HG02981 (cell line): ENCODE measurements at regions not wholly inside any gene's neighbourhood (a gene's known extent, or its start where the extent isn't known, plus 50 kb on each side); places are given as distances from the start of the nearest gene placed in this dataset.
"Not testable (repeated sequence)": the region's sequence is repeated elsewhere in the genome, so short reads cannot be mapped to it uniquely, and the experiment has no call there.

Source experiments
- ATAC-seq: cut with Tn5 transposase; IDR thresholded peaks from one replicate; pipeline ENCODE4 v1.9.1; 2021; ENCODE audit warnings: mild to moderate bottlenecking, moderate library complexity; ENCODE audit not compliant: unreplicated experiment

GRCh38 chr15:96124436-96124835 lies 206.1 kb upstream of the NR2F2 start:
- ATAC-seq = no peak

DNA sequence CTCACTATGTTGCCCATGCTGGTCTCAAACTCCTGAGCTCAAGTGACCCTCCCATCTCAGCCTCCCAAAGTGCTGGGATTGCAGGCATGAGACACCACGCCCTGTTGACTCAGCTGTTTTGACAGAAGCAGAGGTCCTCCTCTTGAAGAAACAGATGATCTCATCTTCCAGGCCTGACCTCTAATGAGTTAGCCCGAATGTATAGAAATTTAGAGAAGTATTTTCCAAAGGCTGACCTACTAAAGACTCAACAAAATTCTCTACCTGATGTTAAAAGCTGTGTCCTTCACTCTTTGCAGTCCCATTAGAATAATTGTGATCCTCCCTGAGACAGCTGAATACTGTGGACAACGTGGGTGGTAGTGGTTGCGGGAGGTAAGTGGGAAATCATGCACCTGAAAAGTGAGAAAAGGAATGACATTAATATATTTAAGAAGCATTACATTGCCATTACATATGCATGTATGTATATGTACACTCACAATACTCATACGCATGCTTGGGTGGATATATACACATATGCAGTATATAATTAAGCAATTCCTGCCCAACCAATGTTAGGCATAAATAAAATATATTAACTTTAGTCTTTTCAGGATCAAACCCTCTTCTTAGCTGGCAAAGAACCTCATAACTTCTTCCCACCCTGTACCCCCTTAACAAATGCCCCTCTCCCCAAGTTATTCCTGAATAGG lies 204.6 kb upstream of the NR2F2 start:
- ATAC-seq = no peak

DNA sequence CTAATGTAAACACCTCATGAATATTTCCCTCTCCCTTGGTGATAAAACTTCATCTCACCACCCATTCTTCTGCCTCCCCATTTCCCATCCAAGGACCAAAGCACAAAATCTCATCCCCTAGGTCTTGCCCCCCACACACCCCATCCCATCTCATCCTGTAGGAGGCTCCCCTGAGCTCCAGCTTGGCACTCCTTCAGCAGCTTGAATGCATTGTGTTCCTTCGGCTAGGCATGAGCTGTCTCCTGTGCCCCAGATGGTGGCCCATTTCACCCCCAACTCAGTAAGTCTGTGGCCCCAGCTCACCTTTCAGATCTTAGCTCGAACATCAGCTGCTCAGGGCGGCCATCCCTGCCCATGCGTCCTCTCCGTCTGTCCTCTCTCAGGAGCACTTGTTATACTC lies 203.6 kb upstream of the NR2F2 start:
- no peak for ATAC-seq

- no peak for ATAC-seq
Measured at GRCh38 chr15:96130734-96131133, 199.8 kb upstream of the NR2F2 start.

DNA sequence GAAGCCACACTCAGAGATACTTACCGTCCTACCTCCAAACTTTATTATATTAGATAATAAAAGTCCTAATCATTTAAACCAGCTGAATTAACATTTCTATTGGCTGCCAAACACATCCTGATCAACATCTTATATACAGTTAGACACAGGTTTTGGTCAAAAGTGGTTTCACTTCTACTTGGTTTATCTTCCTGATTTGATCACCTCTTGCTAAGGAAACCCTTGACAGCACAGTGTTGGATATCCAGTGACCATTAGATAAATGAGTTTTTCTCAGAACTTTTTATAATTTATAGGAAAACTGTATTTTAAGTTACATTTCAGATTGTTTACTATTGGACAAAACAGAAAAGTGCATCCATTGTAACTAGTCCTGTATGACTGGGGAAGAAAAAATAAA lies 198.4 kb upstream of the NR2F2 start:
- ATAC-seq = no peak

DNA sequence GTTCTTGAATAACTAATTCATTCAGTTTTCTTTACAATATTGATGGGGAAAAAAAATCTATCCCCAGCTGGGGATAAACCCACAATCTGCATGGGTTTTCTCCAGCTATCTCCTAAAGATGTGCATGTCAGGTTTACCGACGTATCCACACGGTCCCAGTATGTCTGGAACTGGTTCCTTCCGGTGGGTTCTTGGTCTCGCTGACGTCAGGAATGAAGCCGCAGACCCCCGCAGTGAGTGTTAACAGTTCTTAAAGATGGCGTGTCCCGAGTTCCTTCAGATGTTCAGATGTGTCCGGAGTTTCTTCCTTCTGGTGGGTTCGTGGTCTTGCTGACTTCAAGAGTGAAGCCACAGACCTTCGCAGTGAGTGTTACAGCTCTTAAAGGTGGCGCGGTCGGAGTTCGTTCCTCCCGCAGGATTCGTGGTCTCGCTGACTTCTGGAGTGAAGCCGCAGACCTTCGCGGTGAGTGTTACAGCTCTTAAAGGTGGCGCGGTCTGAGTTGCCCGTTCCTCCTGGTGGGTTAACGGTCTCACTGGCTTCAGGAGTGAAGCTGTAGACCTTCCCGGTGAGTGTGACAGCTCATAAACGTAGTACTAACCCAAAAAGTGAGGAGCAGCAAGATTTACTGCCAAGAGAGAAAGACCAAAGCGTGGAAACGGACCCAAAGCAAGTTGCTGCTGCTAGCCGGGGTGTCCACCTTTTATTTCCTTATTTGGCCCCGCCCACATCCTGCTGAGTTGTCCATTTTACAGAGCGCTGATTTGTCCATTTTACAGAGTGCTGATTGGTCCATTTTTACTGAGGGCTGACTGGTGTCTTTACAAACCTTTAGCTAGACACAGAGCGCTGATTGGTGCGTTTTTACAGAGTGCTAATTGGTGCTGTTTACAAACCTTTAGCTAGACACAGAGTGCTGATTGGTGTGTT lies 195.1 kb upstream of the NR2F2 start:
- no peak for ATAC-seq

- no peak for ATAC-seq
Measured at GRCh38 chr15:96138985-96139384, 191.5 kb upstream of the NR2F2 start.

GRCh38 chr15:96142498-96142897 lies 188.0 kb upstream of the NR2F2 start:
- ATAC-seq = no peak

GRCh38 chr15:96144734-96145133 lies 185.8 kb upstream of the NR2F2 start:
- no peak for ATAC-seq

DNA sequence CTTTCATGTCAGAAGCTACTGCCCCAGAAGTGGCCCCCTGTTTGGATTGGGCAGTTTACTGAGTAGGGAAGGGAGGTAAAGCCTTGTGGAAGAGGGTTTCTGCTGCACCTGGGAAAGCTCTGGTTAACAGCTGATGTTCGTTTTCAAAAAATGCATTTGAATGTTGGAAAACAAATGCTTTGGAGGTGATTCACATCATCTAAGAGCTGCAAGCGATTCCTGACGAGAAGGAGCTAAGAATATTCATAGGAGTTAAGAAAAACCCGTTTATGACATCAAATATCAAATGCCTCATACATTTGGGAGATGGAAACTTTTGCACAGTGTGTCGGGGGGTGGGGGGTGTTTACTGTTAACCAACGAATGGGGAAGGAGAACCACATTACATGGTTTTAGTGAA lies 183.8 kb upstream of the NR2F2 start:
- no peak for ATAC-seq

GRCh38 chr15:96147267-96147666 lies 183.2 kb upstream of the NR2F2 start:
- ATAC-seq = no peak

GRCh38 chr15:96150254-96150653 lies 180.2 kb upstream of the NR2F2 start:
- ATAC-seq = no peak

- ATAC-seq = not testable (repeated sequence)
Measured at GRCh38 chr15:96151749-96152148, 178.8 kb upstream of the NR2F2 start.

- no peak for ATAC-seq
Measured at GRCh38 chr15:96153929-96154328, 176.6 kb upstream of the NR2F2 start.

DNA sequence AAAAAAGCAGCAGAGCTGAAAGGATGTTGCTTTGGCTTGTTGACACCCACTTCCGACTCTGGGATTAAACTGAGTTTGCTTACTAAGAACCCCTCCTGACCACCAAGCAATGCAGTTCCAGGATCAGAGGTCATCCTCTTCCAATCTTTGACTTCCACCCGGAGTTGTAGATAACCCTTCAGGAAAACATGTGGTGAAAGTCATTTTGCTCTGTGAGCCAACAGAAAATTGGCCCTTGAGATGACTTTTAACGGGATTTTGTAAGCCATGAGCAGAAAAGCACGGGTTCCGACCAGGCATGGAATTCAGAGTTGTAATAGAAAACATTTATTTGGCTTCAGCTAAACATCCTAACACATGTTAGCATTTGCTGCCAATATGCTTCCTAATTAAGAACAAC lies 171.6 kb upstream of the NR2F2 start:
- ATAC-seq = no peak

DNA sequence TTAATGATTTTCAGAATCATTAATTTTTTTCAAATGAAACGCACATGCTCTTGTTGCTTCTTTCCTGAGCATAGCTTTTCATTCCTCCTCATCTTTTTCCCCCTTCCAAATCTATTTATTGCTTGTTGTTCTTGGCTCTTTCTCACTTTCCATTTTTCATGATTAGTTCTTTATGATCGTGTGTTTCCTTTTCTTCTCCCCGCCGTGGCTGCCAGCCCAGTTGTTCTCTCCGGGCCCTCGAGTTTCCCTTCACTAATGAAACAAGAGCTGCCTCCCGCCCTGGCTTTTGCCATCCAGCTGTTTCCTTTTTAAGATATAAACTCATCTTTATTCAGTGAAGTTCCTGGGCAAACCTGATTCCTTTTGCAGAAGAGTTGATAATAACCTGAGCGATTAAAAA lies 170.2 kb upstream of the NR2F2 start:
- no peak for ATAC-seq

- ATAC-seq = no peak
Measured at GRCh38 chr15:96160800-96161199, 169.7 kb upstream of the NR2F2 start.

DNA sequence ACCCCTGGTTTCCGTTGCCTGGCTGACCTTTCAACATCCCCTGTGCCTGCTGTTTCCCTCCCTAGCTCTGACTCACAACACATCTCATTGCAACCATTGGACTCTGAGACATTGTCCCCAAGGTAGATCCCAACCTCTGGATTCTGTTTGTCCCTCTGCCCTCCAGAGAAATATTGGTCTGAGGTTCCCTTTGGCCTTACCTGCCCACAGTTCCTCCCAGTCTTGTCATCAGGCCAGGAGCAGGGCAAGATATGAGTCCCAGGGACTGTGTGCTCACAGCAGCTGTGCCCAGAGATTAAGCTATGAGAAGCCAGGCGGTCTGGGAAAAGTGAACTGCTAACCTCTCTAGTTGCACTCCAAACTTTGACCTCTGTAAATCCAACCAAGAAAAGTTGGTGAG lies 168.2 kb upstream of the NR2F2 start:
- ATAC-seq = no peak

- ATAC-seq = no peak
Measured at GRCh38 chr15:96165081-96165480, 165.4 kb upstream of the NR2F2 start.

DNA sequence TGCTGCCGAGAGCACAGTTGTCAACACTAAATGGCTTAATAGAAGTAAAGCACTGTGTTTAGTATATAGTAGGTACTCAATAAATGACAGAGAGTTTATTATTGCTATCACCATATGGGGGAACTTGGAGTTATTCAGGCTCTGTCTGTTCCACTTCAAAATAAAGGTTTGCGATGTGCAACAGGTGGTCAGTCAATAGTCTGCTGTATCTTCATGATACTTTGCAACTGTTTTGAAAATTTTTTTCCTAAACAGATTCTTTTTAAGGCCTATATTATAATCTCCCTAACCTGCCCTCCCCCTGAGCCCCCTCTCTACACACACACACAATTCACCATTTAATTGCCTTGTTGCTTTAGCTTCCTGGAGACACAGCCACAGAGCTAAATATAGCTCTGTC lies 164.7 kb upstream of the NR2F2 start:
- ATAC-seq = no peak

DNA sequence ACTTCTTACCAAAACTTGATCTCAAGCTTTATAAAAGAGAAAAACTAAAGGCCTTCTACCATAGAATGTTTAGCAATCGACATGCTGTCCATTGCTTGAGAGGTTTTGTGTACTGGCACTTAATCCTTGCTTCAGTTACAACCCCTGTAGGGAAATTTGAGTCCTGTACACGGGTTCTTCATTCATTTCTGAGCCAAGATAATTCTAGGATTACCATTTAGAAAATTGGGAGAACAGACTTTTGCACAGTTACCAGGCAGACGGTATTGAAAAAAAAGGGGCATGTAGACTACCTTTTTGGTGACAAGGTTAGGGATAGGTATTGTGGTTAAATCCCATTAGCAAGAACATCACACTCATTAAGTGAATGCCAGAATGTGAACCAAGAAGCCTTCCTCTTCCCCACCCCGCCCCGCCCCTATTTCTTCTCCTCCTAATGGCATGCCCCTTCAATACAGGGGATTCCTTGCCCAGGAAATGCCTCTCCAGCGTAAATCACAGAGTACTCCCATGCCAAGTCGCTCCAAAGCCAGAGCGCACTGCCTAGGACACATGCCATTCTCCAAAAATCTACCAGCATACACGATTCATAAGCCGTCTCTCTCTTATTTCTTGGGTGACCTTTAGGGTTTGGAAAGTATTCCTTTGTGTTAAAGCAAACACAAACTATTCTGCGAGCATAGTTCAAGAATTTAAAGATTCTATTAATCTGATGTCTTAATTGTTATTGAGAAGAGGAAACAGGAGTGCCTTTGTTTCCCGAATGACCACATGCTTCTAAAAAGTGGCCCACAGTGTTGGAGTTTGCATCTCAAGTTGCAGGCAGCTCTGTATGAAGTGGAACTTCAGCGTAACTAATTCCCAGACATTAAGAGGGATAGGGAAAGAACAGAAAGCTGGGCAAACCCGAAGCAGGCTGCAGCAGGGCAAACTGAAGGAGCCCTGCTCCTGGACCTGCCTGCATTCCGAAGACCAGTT lies 164.0 kb upstream of the NR2F2 start:
- ATAC-seq = no peak
